H9 (cell line): ENCODE measurements at regions not wholly inside any gene's neighbourhood (a gene's known extent, or its start where the extent isn't known, plus 50 kb on each side); places are given as distances from the start of the nearest gene placed in this dataset.

Source experiments
- DNase-seq: peaks from one replicate; pipeline ENCODE4 v3.0.0-alpha.2; 2017
- H2AFZ ChIP-seq: one replicate; pipeline ENCODE4 v1.6.1; 2013; ENCODE audit warnings: mild to moderate bottlenecking, low read length, control low read depth, moderate library complexity
- H2AK5ac ChIP-seq: 2 replicates; pipeline ENCODE4 v1.6.1; 2013; ENCODE audit warnings: low read length, control low read depth, mixed read lengths; ENCODE audit not compliant: insufficient read length
- H2BK120ac ChIP-seq: one replicate; pipeline ENCODE4 v1.6.1; 2013; ENCODE audit warnings: low read depth, mild to moderate bottlenecking, low read length, control low read depth, inconsistent platforms; ENCODE audit not compliant: poor library complexity, severe bottlenecking
- H2BK12ac ChIP-seq: 2 replicates; pipeline ENCODE4 v1.6.1; 2013; ENCODE audit warnings: low read length, control low read depth, mixed read lengths, low read depth; ENCODE audit not compliant: insufficient read length
- H2BK15ac ChIP-seq: 2 replicates; pipeline ENCODE4 v1.6.1; 2013; ENCODE audit warnings: low read depth, low read length, control low read depth
- H2BK20ac ChIP-seq: one replicate; pipeline ENCODE4 v1.6.1; 2013; ENCODE audit warnings: low read depth, mild to moderate bottlenecking, low read length, control low read depth, inconsistent platforms; ENCODE audit not compliant: poor library complexity, severe bottlenecking
- H2BK5ac ChIP-seq: 2 replicates; pipeline ENCODE4 v1.6.1; 2013; ENCODE audit warnings: low read length, control low read depth, mixed read lengths; ENCODE audit not compliant: insufficient read length
- H3K14ac ChIP-seq: 2 replicates; pipeline ENCODE4 v1.6.1; 2013; ENCODE audit warnings: low read length, control low read depth; ENCODE audit not compliant: insufficient read depth
- H3K18ac ChIP-seq: 2 replicates; pipeline ENCODE4 v1.6.1; 2013; ENCODE audit warnings: low read depth, mild to moderate bottlenecking, mixed read lengths, low read length, control low read depth; ENCODE audit not compliant: insufficient read length
- H3K23ac ChIP-seq: 2 replicates; pipeline ENCODE4 v1.6.1; 2013; ENCODE audit warnings: low read length, control low read depth, mixed read lengths, low read depth; ENCODE audit not compliant: insufficient read length
- H3K23me2 ChIP-seq: 2 replicates; pipeline ENCODE4 v1.6.1; 2013; ENCODE audit warnings: low read depth, mild to moderate bottlenecking, mixed read lengths, low read length, control low read depth; ENCODE audit not compliant: insufficient read length, poor library complexity, severe bottlenecking
- H3K27ac ChIP-seq: 2 replicates; pipeline ENCODE4 v1.5.1; 2013; ENCODE audit warnings: low read length, control low read depth, mixed read lengths, low read depth; ENCODE audit not compliant: insufficient read length
- H3K27me3 ChIP-seq: 2 replicates; pipeline ENCODE4 v1.6.1; 2013; ENCODE audit warnings: low read length, control low read depth, inconsistent platforms; ENCODE audit not compliant: insufficient read depth
- H3K4ac ChIP-seq: 2 replicates; pipeline ENCODE4 v1.6.1; 2013; ENCODE audit warnings: low read depth, mild to moderate bottlenecking, control low read depth, inconsistent platforms, low read length, moderate library complexity
- H3K4me1 ChIP-seq: 2 replicates; pipeline ENCODE4 v1.6.1; 2013; ENCODE audit warnings: low read length, control low read depth, inconsistent platforms; ENCODE audit not compliant: insufficient read depth
- H3K4me2 ChIP-seq: 2 replicates; pipeline ENCODE4 v1.6.1; 2013; ENCODE audit warnings: low read length, control low read depth, mixed read lengths; ENCODE audit not compliant: insufficient read length, insufficient read depth
- H3K56ac ChIP-seq: 2 replicates; pipeline ENCODE4 v1.6.1; 2013; ENCODE audit warnings: low read depth, mild to moderate bottlenecking, mixed read lengths, low read length, control low read depth; ENCODE audit not compliant: insufficient read length
- H3K79me1 ChIP-seq: 2 replicates; pipeline ENCODE4 v1.6.1; 2013; ENCODE audit warnings: low read depth, mild to moderate bottlenecking, moderate library complexity, low read length, control low read depth, inconsistent platforms; ENCODE audit not compliant: insufficient read depth, poor library complexity, severe bottlenecking
- H3K79me2 ChIP-seq: 2 replicates; pipeline ENCODE4 v1.6.1; 2013; ENCODE audit warnings: low read length, control low read depth, inconsistent platforms; ENCODE audit not compliant: insufficient read depth
- H3K9ac ChIP-seq: 2 replicates; pipeline ENCODE4 v1.6.1; 2013; ENCODE audit warnings: low read length, control low read depth, mixed read lengths; ENCODE audit not compliant: insufficient read length; ENCODE audit errors: extremely low read depth
- H3K9me3 ChIP-seq: one replicate; pipeline ENCODE4 v1.6.1; 2013; ENCODE audit warnings: low read depth, low read length, inconsistent platforms; ENCODE audit not compliant: control insufficient read depth
- H3T11ph ChIP-seq: one replicate; pipeline ENCODE4 v1.6.1; 2013; ENCODE audit warnings: mild to moderate bottlenecking, low read length, control low read depth, inconsistent platforms
- H4K20me1 ChIP-seq: one replicate; pipeline ENCODE4 v1.6.1; 2013; ENCODE audit not compliant: control insufficient read depth, insufficient read length, insufficient read depth
- H4K5ac ChIP-seq: 2 replicates; pipeline ENCODE4 v1.6.1; 2013; ENCODE audit warnings: low read depth, mild to moderate bottlenecking, mixed read lengths, low read length, control low read depth; ENCODE audit not compliant: insufficient read length
- H4K8ac ChIP-seq: replicated peaks from 2 replicates; pipeline ENCODE4 v1.6.1; 2013; ENCODE audit warnings: low read length, control low read depth, mixed read lengths, low read depth; ENCODE audit not compliant: insufficient read length
- H4K91ac ChIP-seq: 2 replicates; pipeline ENCODE4 v1.6.1; 2013; ENCODE audit warnings: low read depth, mild to moderate bottlenecking, moderate library complexity, mixed read lengths, low read length, control low read depth; ENCODE audit not compliant: insufficient read length
- H3K27ac Mint-ChIP-seq, 3 experiments: 2 replicates in 2 of 3; 3 replicates in 1 of 3; pipeline ENCODE4 v1.8.0; 2020 to 2021; ENCODE audit warnings: mixed read lengths in 3 of 3, mild to moderate bottlenecking in 1 of 3, moderate library complexity in 1 of 3
- H3K27me3 Mint-ChIP-seq: 2 replicates; pipeline ENCODE4 v1.8.0; 2021; ENCODE audit warnings: low read depth, mild to moderate bottlenecking, moderate library complexity, mixed read lengths
- H3K36me3 Mint-ChIP-seq, 3 experiments: 2 replicates in 2 of 3; 3 replicates in 1 of 3; pipeline ENCODE4 v1.8.0; 2020 to 2021; ENCODE audit warnings: low read depth in 3 of 3, mixed read lengths in 3 of 3; ENCODE audit not compliant: insufficient read depth in 1 of 3
- H3K4me1 Mint-ChIP-seq, 2 experiments: 2 replicates each; pipeline ENCODE4 v1.8.0; 2020; ENCODE audit warnings: mixed read lengths in 2 of 2
- H3K4me3 Mint-ChIP-seq, 2 experiments: 2 replicates in 1 of 2; 3 replicates in 1 of 2; pipeline ENCODE4 v1.8.0; 2020 to 2021; ENCODE audit warnings: mild to moderate bottlenecking in 2 of 2, mixed read lengths in 2 of 2, moderate library complexity in 1 of 2
- H3K9me3 Mint-ChIP-seq, 2 experiments: 2 replicates in 1 of 2; 3 replicates in 1 of 2; pipeline ENCODE4 v1.8.0; 2020; ENCODE audit warnings: mild to moderate bottlenecking in 2 of 2, mixed read lengths in 2 of 2, moderate library complexity in 1 of 2
- CTCF ChIP-seq: fragments of 200-600 bp; sonication (generic); conservative IDR thresholded peaks from 3 replicates; pipeline ENCODE4 v1.8.0; 2021; ENCODE audit warnings: antibody characterized with exemption, mild to moderate bottlenecking
- WGBS: extraction: QIAGEN DNeasy Blood & Tissue Kit; methylation state at CpG from one replicate; pipeline ENCODE4 v1.1.7; 2013; ENCODE audit warnings: missing lambda C conversion rate, low lambda C conversion rate, mixed read lengths; ENCODE audit not compliant: insufficient read length; ENCODE audit errors: extremely low coverage; 5-methylcytosine and 5-hydroxymethylcytosine counted together

DNA sequence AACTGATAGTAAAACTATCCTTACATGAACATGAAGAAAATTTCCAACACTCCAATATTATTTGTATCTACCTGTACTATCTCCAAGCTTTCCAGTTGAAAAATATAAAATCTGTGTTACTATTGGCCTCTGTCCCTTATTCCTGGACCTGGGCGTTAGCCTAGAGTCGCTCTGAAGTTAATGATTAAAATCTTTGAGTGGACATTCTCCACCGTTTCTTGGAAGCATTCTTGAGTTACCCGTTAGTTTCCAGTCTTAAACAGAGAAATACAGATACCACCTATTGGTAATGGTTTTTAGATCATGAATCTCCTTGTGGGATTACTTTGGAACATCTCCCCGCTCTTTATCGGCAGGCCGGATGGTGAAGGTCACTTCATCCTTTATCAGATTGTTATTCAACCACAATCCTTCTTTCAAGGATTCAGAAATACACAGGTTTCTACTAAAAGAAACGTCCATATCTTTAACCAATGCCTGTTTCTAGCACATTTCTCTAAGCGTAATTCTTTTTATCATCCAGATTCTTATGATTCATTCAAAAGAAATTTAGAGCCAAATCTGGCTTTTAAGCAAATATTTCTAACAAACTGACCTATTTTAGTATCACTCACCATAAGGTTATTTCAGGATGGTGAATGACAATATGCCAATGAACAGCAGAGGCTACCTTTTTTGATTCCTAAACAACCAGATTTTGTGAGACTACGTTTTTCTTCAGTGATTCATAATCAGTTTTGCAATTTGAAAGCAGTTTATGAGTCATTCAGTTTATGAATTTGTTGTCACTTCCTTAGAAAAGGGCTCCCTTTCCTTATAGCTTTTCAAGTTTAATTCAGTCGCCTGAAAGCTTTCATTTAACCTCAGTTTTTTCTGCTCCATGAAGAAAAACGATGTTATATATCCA is 70.2 kb upstream of the ERRFI1 start:
- DNase-seq, result no peak
- Mint-ChIP-seq H3K27ac (no peak overlapping the region), H3K4me1 (no peaks in the 10 kb centered on the region), H3K27me3 (no peaks in the 10 kb centered on the region), H3K36me3 (no peaks in the 10 kb centered on the region), H3K9me3 (no peaks in the 10 kb centered on the region), H3K4me3 (no peak overlapping the region)
- no peak overlapping the region for H3K4ac ChIP-seq
- H4K20me1 ChIP-seq, result no peaks in the 10 kb centered on the region
- no peak overlapping the region for H2BK12ac ChIP-seq
- H2AK5ac ChIP-seq, result no peak overlapping the region
- no peaks in the 10 kb centered on the region for H3K79me1 ChIP-seq
- H2BK5ac ChIP-seq, result no peak overlapping the region
- H2BK15ac ChIP-seq, result no peak overlapping the region
- H3K23ac ChIP-seq, result no peak overlapping the region
- H3K14ac ChIP-seq, result no peak overlapping the region
- no peak overlapping the region for H3K27ac ChIP-seq
- no peak overlapping the region for H2BK20ac ChIP-seq
- H3T11ph ChIP-seq, result no peak overlapping the region
- no CpG with 5 or more reads among the region's 12 CpGs for WGBS
- H3K9ac ChIP-seq, result no peak overlapping the region
- no peak overlapping the region for H4K5ac ChIP-seq
- H2BK120ac ChIP-seq, result no peak overlapping the region
- H3K56ac ChIP-seq, result no peak overlapping the region
- no peak overlapping the region for H4K8ac ChIP-seq
- no peak overlapping the region for H2AFZ ChIP-seq
- H3K79me2 ChIP-seq, result no peaks in the 10 kb centered on the region
- no peak overlapping the region for H3K18ac ChIP-seq
- no peaks in the 10 kb centered on the region for H3K23me2 ChIP-seq
- no peak overlapping the region for H3K4me2 ChIP-seq
- no peak overlapping the region for H4K91ac ChIP-seq
- H3K4me1 ChIP-seq, result no peaks in the 10 kb centered on the region
- no peaks in the 10 kb centered on the region for H3K9me3 ChIP-seq
- H3K27me3 ChIP-seq, result no peaks in the 10 kb centered on the region
- no peak for TF ChIP-seq CTCF
